CD4-positive, alpha-beta T cell treated with Interferon gamma for 1 hour (primary cell): ENCODE measurements at regions not wholly inside any gene's neighbourhood (a gene's known extent, or its start where the extent isn't known, plus 50 kb on each side); places are given as distances from the start of the nearest gene placed in this dataset.

Experiments used
- DNase-seq: peaks from one replicate; pipeline ENCODE4 v3.0.0-alpha.2; 2020

DNA sequence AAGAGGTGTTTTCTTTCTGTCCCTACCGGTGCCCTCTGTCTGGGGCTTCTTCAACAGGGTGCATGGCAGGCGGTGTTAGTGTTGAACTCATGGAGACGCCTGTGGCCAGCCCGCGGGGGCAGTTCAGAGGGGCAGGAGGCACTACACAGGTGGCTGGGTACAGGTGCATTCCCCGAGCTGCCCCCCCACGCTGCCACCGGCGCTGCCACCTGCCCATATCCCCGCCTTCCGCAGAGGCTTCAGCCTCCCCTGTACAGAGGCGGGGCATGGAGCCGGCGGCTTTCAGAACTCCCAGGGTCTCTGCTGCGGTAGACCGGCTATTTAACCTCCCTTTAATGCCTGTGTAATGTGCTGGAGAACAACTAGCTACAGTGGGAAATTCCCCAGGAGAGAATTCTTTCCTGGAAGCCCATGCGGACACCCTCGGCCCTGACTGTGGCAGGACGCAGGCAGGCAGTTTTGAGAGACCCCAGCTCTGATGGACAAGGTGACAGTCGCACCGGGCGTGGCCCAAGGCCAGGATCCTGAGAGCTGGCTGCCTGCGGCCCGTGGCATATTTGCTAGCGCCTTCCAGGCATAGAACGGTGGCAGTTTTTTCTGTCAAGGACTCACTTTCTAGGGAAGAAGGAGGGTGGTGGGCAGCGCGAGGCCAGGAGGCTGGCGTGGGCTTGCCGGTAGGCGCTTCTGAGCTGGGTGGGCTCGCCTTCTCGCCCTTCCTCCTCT lies 53.7 kb upstream of the ZNF32 start:
- no peak for DNase-seq

DNA sequence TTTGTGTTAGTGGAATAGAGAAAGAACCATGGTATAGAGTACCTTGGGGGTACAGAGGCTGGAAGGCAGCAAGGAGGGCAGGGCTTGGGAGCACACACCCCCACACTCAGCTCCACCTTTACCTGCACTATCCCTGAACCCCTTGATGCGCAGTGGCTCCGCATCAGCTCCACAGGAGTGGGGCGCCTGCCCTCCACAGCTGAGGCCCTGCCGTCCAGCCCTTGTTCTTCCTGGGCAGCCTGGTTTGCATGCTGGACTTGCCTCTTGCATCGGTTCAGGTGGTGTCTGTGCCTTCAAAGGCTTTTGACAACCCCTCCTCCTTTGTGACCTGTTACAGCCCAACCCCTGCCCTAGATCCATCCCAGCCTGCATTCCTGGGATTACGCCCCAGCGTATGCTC lies 52.6 kb upstream of the ZNF32 start:
- no peak for DNase-seq

DNA sequence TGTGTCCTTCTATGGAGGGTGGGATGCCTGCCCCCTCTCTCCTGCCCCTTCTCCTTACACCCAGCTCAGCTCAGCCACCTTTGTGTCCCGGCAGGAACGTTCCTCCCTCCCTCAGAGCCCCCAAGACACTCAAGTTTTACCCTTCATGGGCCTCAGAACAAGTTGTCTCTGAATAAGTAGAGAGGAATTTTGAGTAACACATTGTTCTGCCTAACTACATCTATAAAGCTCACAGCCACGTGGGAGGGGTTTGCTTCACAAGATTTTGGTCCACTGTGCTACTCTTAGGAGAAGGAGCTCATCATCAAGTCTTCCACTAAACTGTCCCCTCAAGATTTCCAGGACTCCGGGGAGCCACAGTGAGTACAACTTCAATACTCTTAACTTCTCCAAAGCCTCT lies 51.6 kb upstream of the ZNF32 start:
- no peak for DNase-seq

DNA sequence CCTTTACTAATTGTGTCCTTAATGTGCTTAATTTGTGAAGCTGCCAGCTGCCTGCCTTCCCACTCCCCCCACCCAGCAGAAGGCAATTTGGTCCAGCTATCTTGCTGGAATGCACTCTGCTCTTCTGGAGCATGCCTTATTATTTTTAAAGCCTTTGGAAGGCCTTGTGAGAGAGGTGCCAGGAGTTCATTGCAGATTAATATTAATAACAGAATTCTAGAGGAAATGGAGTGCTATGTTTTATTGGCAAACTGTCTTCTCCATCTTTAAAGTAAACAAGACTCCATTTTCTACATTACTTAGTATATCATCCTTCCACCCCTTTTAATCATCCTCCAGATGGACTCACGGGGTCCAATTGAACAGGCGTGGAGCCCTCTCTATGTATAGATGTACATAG lies 50.8 kb upstream of the ZNF32 start:
- DNase-seq = no peak
